ENCODE measurements at regions not wholly inside any gene's neighbourhood (a gene's known extent, or its start where the extent isn't known, plus 50 kb on each side); places are given as distances from the start of the nearest gene placed in this dataset.
A peak's percentile ranks its signal among the peaks of the same experiment; 100 is the strongest.

DNA sequence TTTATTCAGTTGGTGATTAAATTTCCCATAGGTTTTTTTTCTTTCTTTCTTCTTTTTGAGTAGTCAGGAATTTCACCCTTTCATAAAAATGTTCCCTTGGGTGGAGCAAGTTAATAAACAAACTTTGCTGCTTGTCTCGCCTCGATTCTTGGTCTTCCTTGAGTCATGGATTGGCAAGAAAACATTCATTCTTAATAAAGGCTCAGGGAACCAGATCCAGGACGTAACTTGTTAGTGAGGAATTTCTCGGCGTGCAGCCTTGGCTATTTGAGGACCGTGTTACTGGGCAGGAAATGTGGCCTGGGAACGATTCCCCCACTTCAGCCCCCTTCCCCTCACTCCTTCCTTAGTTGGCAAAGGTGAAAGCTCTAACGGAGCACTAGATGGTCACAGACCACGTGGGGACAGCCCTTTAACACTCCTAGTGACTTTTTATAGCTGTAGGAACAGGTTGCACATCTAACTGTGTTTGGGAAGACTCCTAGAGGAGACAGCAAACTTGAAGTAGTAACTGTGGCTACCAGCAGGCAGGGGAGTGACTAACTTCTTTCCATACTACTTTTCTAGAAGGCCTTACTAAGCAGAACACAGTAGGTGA, 106.8 kb downstream of the UCHL1 start:
- TF ChIP-seq POLR2A (IDR thresholded peaks at IDR 0.05; ENCODE audit: low read length), result no peak
- TF ChIP-seq GATA1 (IDR thresholded peaks at IDR 0.05; ENCODE audit: low read depth, low read length), result no peak
- DNase-seq, result no peak

DNA sequence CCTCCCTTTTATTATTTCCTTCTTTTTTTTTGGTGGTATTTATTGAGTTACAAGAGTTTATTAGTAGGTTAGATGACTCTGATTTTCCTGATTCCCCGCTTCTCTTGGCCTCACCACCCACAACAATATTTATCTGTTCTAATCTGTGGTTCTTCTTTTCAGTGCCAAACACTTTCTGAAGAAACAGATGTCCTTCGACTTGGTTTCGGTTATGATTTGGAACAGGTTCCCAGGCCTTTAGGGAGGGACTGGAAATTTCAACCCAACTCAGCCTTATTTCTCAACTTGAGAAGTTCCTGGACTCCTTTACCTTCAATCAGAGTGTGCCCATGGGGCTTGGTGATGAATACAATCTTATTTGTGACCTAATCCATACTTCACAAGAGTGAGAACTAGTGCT, 108.1 kb downstream of the UCHL1 start:
- no peak for TF ChIP-seq POLR2A (IDR thresholded peaks at IDR 0.05; ENCODE audit: low read length)
- TF ChIP-seq GATA1 (IDR thresholded peaks at IDR 0.05; ENCODE audit: low read depth, low read length), result no peak
- DNase-seq, result no peak

DNA sequence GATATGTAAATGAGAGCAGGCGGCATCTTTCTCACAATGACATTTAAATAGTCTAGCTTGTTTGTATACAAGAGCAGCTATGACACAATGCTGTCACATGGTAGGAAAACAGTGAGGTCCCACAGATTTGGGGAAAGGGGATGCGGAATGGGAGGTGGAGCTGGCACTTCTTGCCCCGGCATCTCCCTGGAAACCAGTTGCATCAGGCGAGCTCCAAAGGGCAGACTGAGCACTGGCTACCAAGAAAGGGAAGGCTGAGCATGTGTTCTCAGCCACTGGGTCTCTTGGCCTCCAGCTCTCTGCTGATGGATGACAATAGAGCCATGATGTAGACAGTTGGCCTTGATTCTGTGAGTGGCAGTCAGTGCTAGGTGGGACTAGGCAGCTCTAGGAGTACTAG, 109.0 kb downstream of the UCHL1 start:
- DNase-seq, result no peak
- TF ChIP-seq GATA1 (IDR thresholded peaks at IDR 0.05; ENCODE audit: low read depth, low read length), result no peak
- TF ChIP-seq POLR2A (IDR thresholded peaks at IDR 0.05; ENCODE audit: low read length), result no peak

DNA sequence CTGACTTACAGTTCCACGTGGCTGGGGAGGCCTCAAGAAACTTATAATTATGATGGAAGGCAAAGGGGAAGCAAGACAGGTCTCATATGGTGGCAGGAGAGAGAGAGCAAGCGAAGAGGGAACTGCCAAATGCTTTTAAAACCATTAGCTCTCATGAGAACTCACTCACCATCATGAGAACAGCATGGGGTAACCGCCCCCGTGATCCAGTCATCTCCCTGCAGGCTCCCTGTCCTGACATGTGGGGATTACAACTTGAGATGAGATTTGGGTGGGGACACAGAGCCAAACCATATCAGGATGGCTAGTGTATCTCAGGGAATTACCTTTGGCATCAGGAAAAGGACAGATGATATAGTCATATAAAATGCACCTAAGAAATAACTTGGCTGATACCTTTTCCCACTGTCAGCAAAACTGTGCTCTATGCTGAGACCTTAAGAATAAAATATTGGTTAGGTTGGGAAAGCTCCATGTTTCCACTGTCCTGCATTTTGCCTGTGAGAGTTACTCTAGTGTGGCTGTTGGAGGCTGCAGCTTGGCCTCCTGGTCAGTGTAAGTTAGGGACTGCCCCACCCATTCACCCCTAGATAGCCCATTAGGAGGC, 110.3 kb downstream of the UCHL1 start:
- DNase-seq, result no peak
- TF ChIP-seq POLR2A (IDR thresholded peaks at IDR 0.05; ENCODE audit: low read length) (no peak), GATA1 (IDR thresholded peaks at IDR 0.05; ENCODE audit: low read depth, low read length) (no peak)

DNA sequence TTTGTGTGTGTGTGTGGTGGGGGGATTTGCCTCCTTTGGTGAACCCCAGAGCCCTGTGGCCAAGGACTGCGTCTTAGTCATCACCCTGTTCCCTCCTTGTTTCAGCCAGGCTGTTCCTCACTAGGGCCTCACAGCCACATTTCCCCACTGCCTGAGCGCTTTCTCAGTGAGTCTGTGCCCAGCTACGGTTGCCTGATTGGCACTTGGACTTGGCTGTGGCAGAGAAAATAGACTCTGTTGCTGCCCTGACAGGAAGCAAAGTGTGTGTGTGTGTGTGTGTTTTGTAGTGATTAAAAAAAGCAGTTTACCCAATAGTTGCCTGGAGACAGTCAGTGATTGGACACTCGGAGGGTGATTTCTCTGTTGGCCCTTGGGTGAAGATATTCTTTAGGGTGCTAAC, 113.0 kb downstream of the UCHL1 start:
- no peak for TF ChIP-seq POLR2A (IDR thresholded peaks at IDR 0.05; ENCODE audit: low read length)
- TF ChIP-seq GATA1 (IDR thresholded peaks at IDR 0.05; ENCODE audit: low read depth, low read length), result no peak
- no peak for DNase-seq

DNA sequence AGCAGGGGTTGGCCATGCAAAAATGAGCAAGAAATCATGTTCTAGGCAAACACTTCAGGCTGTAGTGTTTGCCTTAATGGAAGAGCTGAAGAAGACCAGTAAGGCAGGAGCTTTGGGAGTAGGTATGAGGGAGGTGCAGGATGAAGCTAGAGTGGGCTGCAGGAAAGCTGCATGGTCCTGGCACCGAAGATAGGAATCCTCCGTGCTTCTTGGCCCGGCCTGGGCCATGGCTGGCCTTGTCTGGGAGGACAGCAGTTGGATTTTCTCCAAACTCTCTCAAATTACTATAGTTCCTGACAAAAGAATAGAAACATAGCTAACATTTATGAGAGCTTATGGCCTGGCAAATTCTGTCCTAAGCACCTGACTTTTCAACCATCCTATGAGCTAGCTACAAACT, 116.5 kb downstream of the UCHL1 start:
- DNase-seq, result no peak
- TF ChIP-seq GATA1 (IDR thresholded peaks at IDR 0.05; ENCODE audit: low read depth, low read length) (no peak), POLR2A (IDR thresholded peaks at IDR 0.05; ENCODE audit: low read length) (no peak)

DNA sequence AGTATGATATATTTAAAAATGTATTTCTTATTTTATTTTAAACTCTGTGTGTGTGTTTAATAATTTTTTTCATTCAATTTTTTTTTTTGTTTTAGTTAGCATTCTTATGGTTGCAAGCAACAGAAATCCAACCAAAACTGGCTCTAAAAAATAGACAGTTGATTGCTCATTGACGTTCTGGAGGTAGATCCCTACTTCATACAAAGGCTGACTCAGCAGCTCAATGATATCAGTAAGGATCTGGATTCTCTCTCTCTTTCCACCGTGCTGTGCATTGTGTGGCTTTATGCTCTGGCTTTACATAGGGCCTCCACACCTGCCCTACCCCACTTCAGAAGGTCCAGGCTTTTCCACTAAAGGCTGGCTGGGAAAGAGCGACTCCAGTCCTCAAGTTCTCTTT, 117.8 kb downstream of the UCHL1 start:
- no peak for DNase-seq
- no peak for TF ChIP-seq POLR2A (IDR thresholded peaks at IDR 0.05; ENCODE audit: low read length)
- TF ChIP-seq GATA1 (IDR thresholded peaks at IDR 0.05; ENCODE audit: low read depth, low read length), result no peak

DNA sequence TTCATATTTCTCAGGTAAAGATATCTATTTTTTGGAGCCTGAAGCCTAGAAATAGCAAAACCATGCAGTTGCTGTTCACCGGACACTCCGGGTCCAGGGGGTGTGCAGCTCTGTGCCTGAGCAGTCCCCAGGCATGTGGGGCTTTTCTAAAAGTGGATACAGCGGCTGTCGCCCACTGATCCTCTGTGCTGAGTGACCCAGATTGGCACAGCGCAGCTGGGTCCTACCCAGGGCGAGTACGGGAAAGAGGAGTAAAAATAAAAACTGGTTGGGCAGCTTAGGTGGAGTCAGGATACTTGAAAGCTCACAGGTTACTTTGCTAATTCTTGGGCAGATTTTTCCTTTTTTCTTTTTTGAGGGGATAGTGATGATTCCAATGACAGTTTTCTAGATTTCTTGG, 118.8 kb downstream of the UCHL1 start:
- TF ChIP-seq GATA1 (IDR thresholded peaks at IDR 0.05; ENCODE audit: low read depth, low read length), result no peak
- no peak for TF ChIP-seq POLR2A (IDR thresholded peaks at IDR 0.05; ENCODE audit: low read length)
- no peak for DNase-seq

DNA sequence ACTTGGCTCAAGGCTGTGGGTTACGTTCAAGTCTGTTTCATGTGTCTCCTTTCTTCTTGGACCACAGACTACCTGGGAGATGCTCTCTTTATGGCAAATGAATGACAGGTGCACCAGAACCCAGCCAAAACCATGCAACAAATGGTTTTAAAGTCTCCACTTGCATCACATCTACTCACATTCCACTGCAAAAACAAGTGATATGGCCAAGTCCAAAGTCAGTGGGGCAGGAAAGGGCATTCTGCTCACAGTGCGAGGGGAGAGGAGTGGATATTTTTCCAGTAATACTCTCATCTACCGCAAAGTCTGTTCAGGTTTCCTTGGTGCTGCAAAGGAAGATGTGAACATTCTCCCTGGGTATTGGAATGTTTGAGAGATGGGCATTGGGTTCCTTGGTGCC, 120.5 kb downstream of the UCHL1 start:
- no peak for TF ChIP-seq POLR2A (IDR thresholded peaks at IDR 0.05; ENCODE audit: low read length)
- TF ChIP-seq GATA1 (IDR thresholded peaks at IDR 0.05; ENCODE audit: low read depth, low read length), result no peak
- no peak for DNase-seq

DNA sequence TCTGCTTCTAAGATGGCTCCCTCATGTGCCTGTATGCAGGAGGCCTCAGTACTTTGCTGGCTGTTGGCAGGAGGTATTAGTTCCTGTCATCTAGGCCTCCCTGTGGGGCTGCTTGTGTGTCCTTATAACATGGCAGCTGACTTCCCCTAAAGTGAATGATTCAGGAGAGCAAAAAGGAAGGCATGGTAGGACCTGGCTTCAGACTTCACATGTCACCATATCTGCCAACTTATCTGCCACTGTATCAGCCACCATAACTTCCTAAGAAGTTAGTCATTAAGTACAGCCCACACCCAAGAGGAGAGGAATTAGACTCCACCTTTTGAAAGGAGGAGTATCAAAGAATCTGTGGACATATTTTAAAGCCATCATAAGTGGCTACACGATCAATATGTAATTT, 122.5 kb downstream of the UCHL1 start:
- no peak for DNase-seq

DNA sequence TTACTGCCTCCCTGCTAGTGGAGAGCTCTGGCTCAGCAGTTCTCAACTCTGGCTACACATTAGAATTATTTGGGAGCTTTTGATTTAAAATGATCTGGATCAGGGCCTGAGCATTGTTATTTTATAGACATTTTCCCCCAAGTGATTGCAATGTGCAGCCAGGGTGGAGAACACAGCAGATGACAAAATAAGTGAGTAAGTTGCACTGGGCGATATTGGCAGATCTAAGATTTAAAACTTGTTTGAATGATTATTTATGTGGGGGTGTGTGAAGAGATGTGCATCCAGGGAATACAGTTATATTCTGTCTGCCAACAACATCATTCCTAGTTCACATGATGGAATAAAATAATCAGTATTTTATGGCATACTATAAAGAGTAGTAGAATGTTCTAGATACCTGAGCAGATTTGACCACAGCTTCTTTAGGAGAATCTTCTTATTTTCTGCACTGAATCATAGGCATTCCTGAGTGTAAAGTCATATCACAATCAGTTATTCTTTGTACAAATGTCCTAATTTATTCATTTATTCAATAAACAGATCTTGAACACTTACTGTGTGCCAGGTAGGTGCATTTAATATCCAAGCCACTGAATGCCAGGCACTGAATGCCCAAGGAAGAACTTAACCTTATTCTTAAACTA, 123.9 kb downstream of the UCHL1 start:
- no peak for TF ChIP-seq POLR2A (IDR thresholded peaks at IDR 0.05; ENCODE audit: low read length)
- TF ChIP-seq GATA1 (IDR thresholded peaks at IDR 0.05; ENCODE audit: low read depth, low read length), result no peak
- no peak for DNase-seq

More for the DNA sequence above, 122.5 kb downstream of the UCHL1 start:
- TF ChIP-seq POLR2A (IDR thresholded peaks at IDR 0.05; ENCODE audit: low read length), result no peak
- no peak for TF ChIP-seq GATA1 (IDR thresholded peaks at IDR 0.05; ENCODE audit: low read depth, low read length)

DNA sequence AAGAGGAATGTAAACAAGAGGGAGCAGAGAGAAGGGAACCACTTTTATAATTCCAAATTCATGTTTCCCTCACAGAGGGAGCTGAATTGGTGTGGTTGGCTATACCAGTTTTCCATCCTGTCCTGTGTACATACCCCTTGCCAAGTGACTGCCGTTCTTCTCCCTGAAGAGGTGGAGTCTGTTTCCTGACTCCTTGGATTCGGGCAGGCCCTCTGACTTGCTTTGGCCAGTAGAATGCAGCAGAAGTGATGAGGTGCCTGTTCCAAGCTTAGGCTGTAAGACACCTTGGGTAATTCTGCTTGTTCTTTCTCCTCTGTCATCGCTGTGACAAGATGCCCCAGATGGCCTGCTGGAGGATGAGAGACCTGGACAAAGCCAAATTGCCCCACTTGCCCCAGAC, 124.7 kb downstream of the UCHL1 start:
- TF ChIP-seq GATA1 (IDR thresholded peaks at IDR 0.05; ENCODE audit: low read depth, low read length) (no peak), POLR2A (IDR thresholded peaks at IDR 0.05; ENCODE audit: low read length) (no peak)
- DNase-seq, result no peak

DNA sequence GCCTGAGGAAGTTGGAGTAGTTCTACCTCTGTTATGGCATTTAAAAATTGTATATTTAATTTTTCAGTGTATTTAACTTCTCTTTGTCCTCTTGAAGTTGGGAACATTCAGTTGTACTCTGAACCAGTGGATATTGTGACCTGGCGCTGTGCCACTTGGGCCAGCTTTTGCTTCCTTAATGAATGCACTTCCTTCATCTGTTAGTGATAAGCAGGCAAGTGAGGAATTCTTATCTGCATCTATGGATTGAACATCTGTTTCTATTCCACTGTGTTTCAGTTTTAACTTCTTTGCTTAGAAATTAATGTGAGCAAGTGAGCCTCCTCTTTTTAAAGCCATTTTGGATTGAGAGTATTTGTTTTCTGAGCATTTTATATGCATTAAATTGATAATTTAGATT, 128.3 kb downstream of the UCHL1 start:
- TF ChIP-seq GATA1 (IDR thresholded peaks at IDR 0.05; ENCODE audit: low read depth, low read length) (no peak), POLR2A (IDR thresholded peaks at IDR 0.05; ENCODE audit: low read length) (no peak)
- DNase-seq, result peak; percentile 10 to 14

DNA sequence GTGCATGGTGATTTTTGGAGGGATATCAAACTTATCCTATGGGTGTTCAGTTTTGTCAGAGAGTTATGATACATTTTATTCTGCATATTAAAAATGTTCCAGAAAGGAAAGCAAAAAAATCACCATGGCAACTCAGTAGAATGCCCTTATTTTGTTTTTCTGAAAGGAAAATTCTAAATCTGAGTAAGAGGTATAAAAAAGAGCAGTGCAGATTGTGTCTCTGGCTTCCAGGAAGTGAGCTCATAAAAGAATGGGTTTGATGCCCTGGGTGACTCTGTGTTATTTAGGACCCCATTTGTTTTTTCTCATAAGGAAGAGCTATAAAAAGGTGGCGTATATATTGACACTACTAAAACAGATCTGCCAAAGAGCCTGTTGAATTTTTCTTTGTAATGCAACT, 128.8 kb downstream of the UCHL1 start:
- DNase-seq, result no peak
- no peak for TF ChIP-seq GATA1 (IDR thresholded peaks at IDR 0.05; ENCODE audit: low read depth, low read length)
- no peak for TF ChIP-seq POLR2A (IDR thresholded peaks at IDR 0.05; ENCODE audit: low read length)

DNA sequence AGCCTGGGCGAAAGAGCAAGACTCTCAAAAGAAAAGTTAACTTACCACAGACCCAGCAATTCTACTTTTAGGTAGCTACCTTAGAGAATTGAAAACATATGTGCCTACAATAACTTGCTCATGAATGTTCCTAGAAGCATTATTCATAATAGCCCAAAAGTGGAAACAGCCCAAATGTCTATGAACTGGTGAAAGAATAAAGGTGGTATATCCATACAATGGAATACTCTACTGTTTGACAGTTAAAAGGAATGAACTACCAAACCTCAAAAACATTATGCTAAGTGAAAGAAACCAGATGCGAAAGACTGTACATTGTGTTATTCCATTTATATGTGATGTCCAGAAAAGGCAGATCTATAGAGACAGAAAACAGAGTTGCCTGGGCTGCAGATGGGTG, 131.4 kb downstream of the UCHL1 start:
- TF ChIP-seq POLR2A (IDR thresholded peaks at IDR 0.05; ENCODE audit: low read length), result no peak
- TF ChIP-seq GATA1 (IDR thresholded peaks at IDR 0.05; ENCODE audit: low read depth, low read length), result no peak
- DNase-seq, result no peak

Measured in erythroblast (primary cell).